Testis (tissue), 2 donors: ENCODE measurements at regions not wholly inside any gene's neighbourhood (a gene's known extent, or its start where the extent isn't known, plus 50 kb on each side); places are given as distances from the start of the nearest gene placed in this dataset.
"Not testable (repeated sequence)": the region's sequence is repeated elsewhere in the genome, so short reads cannot be mapped to it uniquely, and the experiment has no call there.

Source experiments
- DNase-seq: peaks from one replicate; pipeline ENCODE4 v3.0.0-alpha.2; 2019
- H3K27ac ChIP-seq, 2 donors: fragments of 200-600 bp; sonication (generic); one replicate each; pipeline ENCODE4 v1.5.1; 2019
- H3K27me3 ChIP-seq: fragments of 200-600 bp; sonication (generic); one replicate; pipeline ENCODE4 v1.5.1; 2019
- H3K36me3 ChIP-seq: fragments of 200-600 bp; sonication (generic); one replicate; pipeline ENCODE4 v1.5.1; 2017; ENCODE audit warnings: low read depth; ENCODE audit errors: missing control alignments
- H3K4me1 ChIP-seq: fragments of 200-600 bp; sonication (generic); one replicate; pipeline ENCODE4 v1.5.1; 2019
- H3K4me3 ChIP-seq, 2 donors: fragments of 200-600 bp; sonication (generic); one replicate each; pipeline ENCODE4 v1.5.1; 2017 to 2019
- H3K9me3 ChIP-seq: fragments of 200-600 bp; sonication (generic); one replicate; pipeline ENCODE4 v1.5.1; 2017
- POLR2A ChIP-seq: fragments of 450-650 bp; IDR thresholded peaks from one replicate; pipeline ENCODE4 v1.6.1; 2017; ENCODE audit warnings: antibody characterized with exemption, mild to moderate bottlenecking, moderate library complexity
- WGBS, 2 donors: methylation state at CpG; one replicate each; pipeline ENCODE4 v1.1.5; 2018; 5-methylcytosine and 5-hydroxymethylcytosine counted together
- intact Hi-C: fragments of 100-400 bp; cut with DNase I; formaldehyde crosslinking; loops from one replicate; pipeline ENCODE4 v1.15.1; 2023; ENCODE audit warnings: low total_unique reads
- TF ChIP-seq, protein P1 (sequence below), 3 experiments: fragments of 450-650 bp in 2 of 3; fragments of 200-600 bp in 1 of 3; sonication (generic) in 1 of 3; IDR thresholded peaks; one replicate each; pipeline ENCODE4 v1.5.1; 2016 to 2019; ENCODE audit warnings: antibody characterized with exemption in 3 of 3, mild to moderate bottlenecking in 2 of 3, moderate library complexity in 1 of 3

GRCh38 chr14:83912032-83912642 lies 1617.8 kb upstream of the FLRT2 start:
- no peak for DNase-seq
- TF ChIP-seq, protein P1, sequence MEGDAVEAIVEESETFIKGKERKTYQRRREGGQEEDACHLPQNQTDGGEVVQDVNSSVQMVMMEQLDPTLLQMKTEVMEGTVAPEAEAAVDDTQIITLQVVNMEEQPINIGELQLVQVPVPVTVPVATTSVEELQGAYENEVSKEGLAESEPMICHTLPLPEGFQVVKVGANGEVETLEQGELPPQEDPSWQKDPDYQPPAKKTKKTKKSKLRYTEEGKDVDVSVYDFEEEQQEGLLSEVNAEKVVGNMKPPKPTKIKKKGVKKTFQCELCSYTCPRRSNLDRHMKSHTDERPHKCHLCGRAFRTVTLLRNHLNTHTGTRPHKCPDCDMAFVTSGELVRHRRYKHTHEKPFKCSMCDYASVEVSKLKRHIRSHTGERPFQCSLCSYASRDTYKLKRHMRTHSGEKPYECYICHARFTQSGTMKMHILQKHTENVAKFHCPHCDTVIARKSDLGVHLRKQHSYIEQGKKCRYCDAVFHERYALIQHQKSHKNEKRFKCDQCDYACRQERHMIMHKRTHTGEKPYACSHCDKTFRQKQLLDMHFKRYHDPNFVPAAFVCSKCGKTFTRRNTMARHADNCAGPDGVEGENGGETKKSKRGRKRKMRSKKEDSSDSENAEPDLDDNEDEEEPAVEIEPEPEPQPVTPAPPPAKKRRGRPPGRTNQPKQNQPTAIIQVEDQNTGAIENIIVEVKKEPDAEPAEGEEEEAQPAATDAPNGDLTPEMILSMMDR (IDR thresholded peaks at IDR 0.05), result no peak
- no peak for TF ChIP-seq POLR2A
- no peak overlapping the region for H3K27ac ChIP-seq
- intact Hi-C loops, result no loop called here
- H3K9me3 ChIP-seq, result no peaks in the 10 kb centered on the region
- H3K4me3 ChIP-seq, result no peak overlapping the region
- no peaks in the 10 kb centered on the region for H3K4me1 ChIP-seq
- H3K36me3 ChIP-seq, result no peaks in the 10 kb centered on the region
- no peaks in the 10 kb centered on the region for H3K27me3 ChIP-seq
- WGBS, 2 donors, result 38 to 46% methylated on average over 1 of the region's 1 CpG

DNA sequence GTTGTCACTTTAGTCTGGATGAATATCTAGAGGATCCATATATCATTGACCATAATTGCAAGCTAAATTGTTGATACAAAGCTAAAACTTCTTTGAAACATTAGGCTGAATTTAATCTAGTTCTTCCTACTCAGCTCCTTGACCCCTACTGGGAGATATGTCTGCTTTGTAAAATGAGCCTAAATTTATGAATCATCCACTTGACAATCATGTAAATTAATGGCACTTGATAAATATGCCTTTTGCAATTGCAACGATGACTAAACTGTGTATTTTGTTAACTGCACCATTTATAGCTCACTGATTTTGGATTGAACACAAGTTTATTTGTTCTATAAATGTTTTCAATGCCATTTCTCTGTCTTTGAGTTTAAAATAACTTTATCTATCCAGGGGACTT lies 1616.5 kb upstream of the FLRT2 start:
- no peak for DNase-seq
- Histone ChIP-seq H3K27me3 (no peaks in the 10 kb centered on the region), H3K36me3 (no peaks in the 10 kb centered on the region), H3K4me3 (no peak overlapping the region), H3K9me3 (no peaks in the 10 kb centered on the region), H3K27ac (no peak overlapping the region), H3K4me1 (no peaks in the 10 kb centered on the region)
- TF ChIP-seq, protein P1 (IDR thresholded peaks at IDR 0.05), result no peak
- no peak for TF ChIP-seq POLR2A
- intact Hi-C loops, result no loop called here
- 34 to 42% methylated on average over 1 of the region's 1 CpG for WGBS, 2 donors

- Histone ChIP-seq H3K4me1 (no peaks in the 10 kb centered on the region), H3K9me3 (no peaks in the 10 kb centered on the region), H3K27me3 (no peaks in the 10 kb centered on the region), H3K27ac (no peak overlapping the region), H3K36me3 (no peaks in the 10 kb centered on the region), H3K4me3 (no peak overlapping the region)
- 90 to 92% methylated on average over 2 of the region's 2 CpGs for WGBS, 2 donors
- DNase-seq, result no peak
- TF ChIP-seq, protein P1 (IDR thresholded peaks at IDR 0.05), result no peak
- no peak for TF ChIP-seq POLR2A
- intact Hi-C loops, result no loop called here
Measured at GRCh38 chr14:83918546-83918945, 1611.4 kb upstream of the FLRT2 start.

- intact Hi-C loops, H3K27me3 ChIP-seq, DNase-seq, H3K4me1 ChIP-seq, H3K36me3 ChIP-seq, H3K9me3 ChIP-seq, H3K27ac ChIP-seq, H3K4me3 ChIP-seq: not testable (repeated sequence)
- 81 to 82% methylated on average over 13 of the region's 13 CpGs for WGBS, 2 donors
Measured at GRCh38 chr14:83919675-83920074, 1610.3 kb upstream of the FLRT2 start.

DNA sequence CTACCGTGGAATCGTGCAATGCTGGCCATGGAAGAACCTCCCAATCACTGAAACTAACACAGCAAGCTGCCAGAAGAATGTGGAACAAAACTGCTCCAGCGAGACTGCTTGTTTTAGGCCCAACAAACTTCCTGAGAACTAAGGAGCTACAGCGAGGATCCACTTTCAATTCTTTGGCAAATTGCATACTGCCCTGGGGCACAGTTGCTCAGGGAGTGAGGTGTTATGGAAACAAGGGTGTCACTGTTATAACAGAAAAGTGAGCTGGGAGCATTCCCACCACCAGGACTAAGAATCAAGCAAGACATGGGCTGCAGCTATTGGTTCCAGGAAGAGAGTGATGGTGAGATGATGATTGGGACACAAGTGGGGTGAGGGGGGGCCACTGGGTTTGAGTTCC lies 1606.1 kb upstream of the FLRT2 start:
- Histone ChIP-seq H3K4me3 (no peak overlapping the region), H3K36me3 (no peaks in the 10 kb centered on the region), H3K9me3 (no peaks in the 10 kb centered on the region), H3K27ac (no peak overlapping the region), H3K27me3 (no peaks in the 10 kb centered on the region), H3K4me1 (no peaks in the 10 kb centered on the region)
- 86 to 95% methylated on average over 4 of the region's 4 CpGs for WGBS, 2 donors
- DNase-seq, result no peak
- no peak for TF ChIP-seq POLR2A
- TF ChIP-seq, protein P1 (IDR thresholded peaks at IDR 0.05), result no peak
- intact Hi-C loops, result no loop called here
